ENCODE measurements at regions not wholly inside any gene's neighbourhood (a gene's known extent, or its start where the extent isn't known, plus 50 kb on each side); places are given as distances from the start of the nearest gene placed in this dataset.

DNA sequence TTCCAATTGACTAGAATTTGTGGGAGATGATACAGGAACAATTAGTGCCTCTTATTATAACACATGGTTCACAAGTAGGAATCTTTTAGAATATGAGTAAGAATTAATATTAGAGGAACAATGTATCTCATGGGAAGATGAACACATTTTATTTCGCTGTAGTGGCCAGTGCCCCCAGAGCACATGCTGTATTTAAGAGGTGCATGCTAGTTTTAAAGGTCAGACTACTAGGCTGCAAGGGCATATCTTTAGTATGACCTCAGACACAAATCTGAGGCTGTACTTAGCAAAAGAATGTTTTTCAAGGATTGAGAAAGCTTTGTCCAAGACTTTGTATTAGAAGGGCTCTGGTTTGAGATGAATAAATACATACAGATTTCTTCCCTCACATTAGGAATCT, 586.9 kb downstream of the CCER1 start:
- no peak for DNase-seq (ENCODE audit: low read depth)
- TF ChIP-seq, protein P1, sequence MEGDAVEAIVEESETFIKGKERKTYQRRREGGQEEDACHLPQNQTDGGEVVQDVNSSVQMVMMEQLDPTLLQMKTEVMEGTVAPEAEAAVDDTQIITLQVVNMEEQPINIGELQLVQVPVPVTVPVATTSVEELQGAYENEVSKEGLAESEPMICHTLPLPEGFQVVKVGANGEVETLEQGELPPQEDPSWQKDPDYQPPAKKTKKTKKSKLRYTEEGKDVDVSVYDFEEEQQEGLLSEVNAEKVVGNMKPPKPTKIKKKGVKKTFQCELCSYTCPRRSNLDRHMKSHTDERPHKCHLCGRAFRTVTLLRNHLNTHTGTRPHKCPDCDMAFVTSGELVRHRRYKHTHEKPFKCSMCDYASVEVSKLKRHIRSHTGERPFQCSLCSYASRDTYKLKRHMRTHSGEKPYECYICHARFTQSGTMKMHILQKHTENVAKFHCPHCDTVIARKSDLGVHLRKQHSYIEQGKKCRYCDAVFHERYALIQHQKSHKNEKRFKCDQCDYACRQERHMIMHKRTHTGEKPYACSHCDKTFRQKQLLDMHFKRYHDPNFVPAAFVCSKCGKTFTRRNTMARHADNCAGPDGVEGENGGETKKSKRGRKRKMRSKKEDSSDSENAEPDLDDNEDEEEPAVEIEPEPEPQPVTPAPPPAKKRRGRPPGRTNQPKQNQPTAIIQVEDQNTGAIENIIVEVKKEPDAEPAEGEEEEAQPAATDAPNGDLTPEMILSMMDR (IDR thresholded peaks at IDR 0.05; ENCODE audit: insufficient read depth, low read depth, low read length) = no peak
- H3K4me3 ChIP-seq (ENCODE audit: low read depth, low read length) = no peak overlapping the region

DNA sequence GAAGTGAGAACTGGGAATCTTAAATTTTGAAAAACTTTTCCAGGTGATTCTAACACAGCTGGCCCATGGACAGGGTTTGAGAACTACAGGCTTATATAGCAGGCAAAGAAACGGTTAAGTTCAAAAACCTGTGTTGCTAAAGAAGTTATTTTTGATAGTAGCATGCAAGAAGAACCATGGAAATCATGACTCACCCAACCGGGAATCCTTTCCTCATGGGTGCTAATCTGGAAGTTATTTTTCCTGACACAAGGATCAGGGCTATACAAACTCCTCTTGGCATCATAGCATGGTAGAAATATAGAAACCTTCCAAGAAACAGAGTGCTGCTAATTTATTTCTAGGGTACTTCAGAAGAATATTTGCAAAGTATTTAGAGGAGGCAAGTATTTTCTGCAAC, 588.7 kb downstream of the CCER1 start:
- H3K4me3 ChIP-seq (ENCODE audit: low read depth, low read length) = no peak overlapping the region
- TF ChIP-seq, protein P1 (IDR thresholded peaks at IDR 0.05; ENCODE audit: insufficient read depth, low read depth, low read length) = no peak

DNA sequence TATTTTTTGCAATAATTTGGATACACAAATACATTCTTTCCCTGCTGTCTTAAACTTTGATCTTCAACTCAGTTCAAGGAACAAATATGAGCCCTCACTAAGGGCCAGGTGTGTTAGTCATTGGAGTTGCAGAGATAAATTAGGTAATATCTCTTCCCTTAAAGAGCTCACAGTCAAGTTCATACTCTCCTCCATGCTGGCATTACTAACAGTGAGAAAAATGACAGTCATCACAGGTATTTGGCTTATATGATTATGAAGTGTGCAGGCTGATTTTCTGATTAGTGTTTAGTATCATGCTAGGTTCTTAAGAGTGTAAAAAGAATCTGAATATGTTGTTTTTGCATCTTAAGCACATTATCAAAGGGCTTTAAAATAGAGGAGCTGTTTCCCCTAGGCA, 594.7 kb downstream of the CCER1 start:
- DNase-seq (ENCODE audit: low read depth) = no peak
- TF ChIP-seq, protein P1 (IDR thresholded peaks at IDR 0.05; ENCODE audit: insufficient read depth, low read depth, low read length) = no peak
- H3K4me3 ChIP-seq (ENCODE audit: low read depth, low read length) = no peak overlapping the region

More for the DNA sequence above, 588.7 kb downstream of the CCER1 start:
- peak; percentile 38 for DNase-seq (ENCODE audit: low read depth)

DNA sequence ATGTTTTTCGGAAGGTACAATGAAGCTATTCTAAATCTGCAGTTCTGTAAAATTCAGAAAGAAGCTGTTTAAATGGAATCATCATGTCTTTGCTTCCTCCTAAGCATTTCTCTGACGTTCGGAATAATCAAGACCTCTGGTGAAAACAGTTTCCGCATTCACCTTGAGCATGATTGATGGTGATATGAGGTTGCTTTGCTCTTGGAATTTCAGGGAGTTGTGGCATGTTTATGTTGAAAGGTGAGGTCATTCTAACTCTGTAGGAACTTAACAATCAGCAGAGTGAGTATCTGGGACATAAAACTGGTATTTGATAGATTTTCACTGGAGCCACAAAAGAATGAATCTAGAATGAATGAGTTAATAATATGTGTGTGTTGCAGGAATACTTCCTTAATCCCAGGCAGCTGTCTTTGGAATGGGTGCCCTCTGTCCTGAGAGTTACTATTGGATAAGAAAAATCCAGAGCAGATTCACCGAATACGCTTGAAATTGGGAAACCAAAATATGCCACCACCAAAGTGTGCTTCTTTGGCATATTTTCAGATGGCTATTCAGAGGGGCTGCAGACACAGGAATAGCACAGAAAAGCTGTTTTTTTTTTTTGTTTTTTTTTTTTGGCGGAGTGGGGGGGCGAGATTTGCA, 599.1 kb downstream of the CCER1 start:
- no peak for DNase-seq (ENCODE audit: low read depth)
- TF ChIP-seq, protein P1 (IDR thresholded peaks at IDR 0.05; ENCODE audit: insufficient read depth, low read depth, low read length) = no peak
- no peak overlapping the region for H3K4me3 ChIP-seq (ENCODE audit: low read depth, low read length)

DNA sequence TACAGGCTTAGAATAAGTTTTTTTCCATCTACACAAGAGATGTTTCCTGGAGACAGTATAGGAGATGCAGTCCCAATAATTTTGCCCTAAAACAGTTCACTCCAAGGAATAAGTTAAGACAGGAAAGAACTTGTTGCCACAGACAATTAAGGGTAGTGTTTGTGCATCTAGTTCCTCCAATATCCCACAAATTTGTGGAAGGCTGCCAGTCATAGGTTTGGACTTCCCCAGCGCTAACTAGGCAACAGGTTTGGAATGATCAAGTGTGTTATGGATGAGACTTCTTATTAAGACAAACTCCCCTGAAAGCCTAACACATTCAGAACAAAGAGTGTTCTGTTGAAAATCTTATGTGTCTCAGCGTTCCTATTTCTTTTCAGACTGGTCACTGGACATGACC, 611.0 kb downstream of the CCER1 start:
- TF ChIP-seq, protein P1 (IDR thresholded peaks at IDR 0.05; ENCODE audit: insufficient read depth, low read depth, low read length) = no peak
- DNase-seq (ENCODE audit: low read depth) = no peak
- no peak overlapping the region for H3K4me3 ChIP-seq (ENCODE audit: low read depth, low read length)

DNA sequence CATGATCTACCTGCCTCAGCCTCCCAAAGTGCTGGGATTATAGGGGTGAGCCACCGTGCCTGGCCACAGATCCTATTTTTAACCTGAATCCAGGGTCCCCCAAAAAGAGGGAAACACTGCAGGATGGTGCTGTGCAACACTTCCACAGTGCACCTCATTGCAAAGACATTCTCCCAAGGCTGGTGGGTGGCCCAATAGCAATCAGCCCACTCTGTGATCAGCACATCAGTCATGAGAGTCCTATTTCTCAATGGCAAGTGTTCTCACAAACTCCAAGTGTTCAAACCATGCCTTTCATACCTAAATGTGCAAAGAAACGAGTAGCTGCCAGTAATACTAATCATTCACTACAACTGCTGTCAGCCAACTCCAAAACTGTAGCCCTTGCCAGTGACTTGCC, 612.9 kb downstream of the CCER1 start:
- TF ChIP-seq, protein P1 (IDR thresholded peaks at IDR 0.05; ENCODE audit: insufficient read depth, low read depth, low read length) = no peak
- no peak for DNase-seq (ENCODE audit: low read depth)
- H3K4me3 ChIP-seq (ENCODE audit: low read depth, low read length) = no peak overlapping the region

DNA sequence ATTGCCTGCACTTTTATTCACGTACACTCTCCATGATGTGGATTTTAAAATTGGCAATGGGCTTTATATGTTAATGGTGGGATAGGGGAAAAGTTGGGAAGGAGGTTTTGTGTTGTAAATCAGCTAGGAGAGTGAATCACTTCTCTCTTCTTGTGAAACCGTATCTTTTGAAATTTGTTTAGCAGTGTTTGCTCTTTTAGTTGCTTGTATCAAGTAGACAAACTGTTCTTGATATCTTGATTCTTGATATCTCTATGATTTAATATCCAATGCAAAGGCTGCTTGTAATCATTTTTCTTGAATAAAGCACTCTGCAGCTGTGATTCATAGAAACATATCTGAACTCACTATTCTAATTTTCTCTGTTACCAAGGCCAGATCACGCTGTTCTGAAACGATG, 615.1 kb downstream of the CCER1 start:
- no peak for DNase-seq (ENCODE audit: low read depth)
- TF ChIP-seq, protein P1 (IDR thresholded peaks at IDR 0.05; ENCODE audit: insufficient read depth, low read depth, low read length) = no peak
- H3K4me3 ChIP-seq (ENCODE audit: low read depth, low read length) = no peak overlapping the region
